ENCODE measurements at regions not wholly inside any gene's neighbourhood (a gene's known extent, or its start where the extent isn't known, plus 50 kb on each side); places are given as distances from the start of the nearest gene placed in this dataset.

DNA sequence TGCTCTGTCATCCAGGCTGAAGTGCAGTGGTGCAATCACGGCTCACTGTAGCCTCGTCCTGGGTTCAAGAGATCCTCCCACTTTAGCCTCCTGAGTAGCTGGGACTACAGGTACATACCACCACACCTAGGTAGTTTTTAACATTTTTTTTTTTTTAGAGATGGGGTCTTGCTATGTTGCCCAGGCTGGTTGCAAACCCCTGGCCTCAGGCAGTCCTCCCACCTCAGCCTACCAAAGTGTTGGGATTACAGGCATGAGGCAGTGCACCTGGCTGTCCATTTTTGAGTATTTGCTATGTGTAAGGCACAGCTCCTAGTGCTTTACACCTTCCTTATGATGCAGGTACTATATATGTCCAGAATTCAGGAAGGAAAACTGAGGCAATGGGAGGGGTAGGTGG lies 138.8 kb upstream of the ZNF536 start:
- H3K27ac ChIP-seq = no peak overlapping the region
- ATAC-seq (ENCODE audit: low FRiP score in 2 of 2) (no peak), DNase-seq (no peak)
- peaks cover 0 to 7% (median 3%) of the 10 kb centered on the region in 4 donors for H3K27me3 ChIP-seq
- 48 to 51% methylated on average over 2 of the region's 2 CpGs for WGBS, 2 donors
- TF ChIP-seq CTCF (IDR thresholded peaks at IDR 0.05) (no peak), EP300 (IDR thresholded peaks at IDR 0.05) (no peak), POLR2A (IDR thresholded peaks at IDR 0.05) (no peak), POLR2AphosphoS5 (IDR thresholded peaks at IDR 0.05) (no peak)
- peaks cover 0 to 8% (median 6%) of the 10 kb centered on the region in 4 donors for H3K4me1 ChIP-seq
- H3K36me3 ChIP-seq = no peaks in the 10 kb centered on the region
- H3K4me3 ChIP-seq = no peak overlapping the region
- no peaks in the 10 kb centered on the region for H3K9me3 ChIP-seq

GRCh38 chr19:30235946-30236345 lies 136.2 kb upstream of the ZNF536 start:
- TF ChIP-seq CTCF (IDR thresholded peaks at IDR 0.05) = no peak
- TF ChIP-seq EP300 (IDR thresholded peaks at IDR 0.05) = no peak
- TF ChIP-seq POLR2AphosphoS5 (IDR thresholded peaks at IDR 0.05) = no peak
- TF ChIP-seq POLR2A (IDR thresholded peaks at IDR 0.05) = no peak

GRCh38 chr19:30236587-30236986 lies 135.6 kb upstream of the ZNF536 start:
- Histone ChIP-seq H3K27ac (no peak overlapping the region), H3K9me3 (no peaks in the 10 kb centered on the region), H3K27me3 (no peaks in the 10 kb centered on the region), H3K36me3 (no peaks in the 10 kb centered on the region), H3K4me3 (no peak overlapping the region), H3K4me1 (no peaks in the 10 kb centered on the region)
- ATAC-seq (ENCODE audit: low FRiP score in 2 of 2) = no peak
- TF ChIP-seq EP300 (IDR thresholded peaks at IDR 0.05) (no peak), CTCF (IDR thresholded peaks at IDR 0.05) (no peak), POLR2A (IDR thresholded peaks at IDR 0.05) (no peak), POLR2AphosphoS5 (IDR thresholded peaks at IDR 0.05) (no peak)
- no peak for DNase-seq
- 80 to 81% methylated on average over 4 of the region's 4 CpGs for WGBS, 2 donors

More at GRCh38 chr19:30235946-30236345, 136.2 kb upstream of the ZNF536 start:
- H3K27ac ChIP-seq = no peak overlapping the region
- 10 to 30% methylated on average over 10 of the region's 10 CpGs for WGBS, 2 donors
- no peak for DNase-seq
- ATAC-seq (ENCODE audit: low FRiP score in 2 of 2) = no peak
- no peaks in the 10 kb centered on the region for H3K36me3 ChIP-seq
- no peaks in the 10 kb centered on the region for H3K9me3 ChIP-seq
- H3K4me3 ChIP-seq = no peak overlapping the region
- H3K27me3 ChIP-seq = no peaks in the 10 kb centered on the region
- no peaks in the 10 kb centered on the region for H3K4me1 ChIP-seq

GRCh38 chr19:30237140-30237539 lies 135.0 kb upstream of the ZNF536 start:
- no peak overlapping the region for H3K27ac ChIP-seq
- 61 to 73% methylated on average over 5 of the region's 5 CpGs for WGBS, 2 donors
- no peaks in the 10 kb centered on the region for H3K27me3 ChIP-seq
- TF ChIP-seq CTCF (IDR thresholded peaks at IDR 0.05) = no peak
- no peak for TF ChIP-seq POLR2AphosphoS5 (IDR thresholded peaks at IDR 0.05)
- TF ChIP-seq EP300 (IDR thresholded peaks at IDR 0.05) = no peak
- no peak for TF ChIP-seq POLR2A (IDR thresholded peaks at IDR 0.05)
- H3K9me3 ChIP-seq = no peaks in the 10 kb centered on the region
- no peak overlapping the region for H3K4me3 ChIP-seq
- no peaks in the 10 kb centered on the region for H3K4me1 ChIP-seq
- H3K36me3 ChIP-seq = no peaks in the 10 kb centered on the region
- ATAC-seq (ENCODE audit: low FRiP score in 2 of 2) = no peak
- no peak for DNase-seq

DNA sequence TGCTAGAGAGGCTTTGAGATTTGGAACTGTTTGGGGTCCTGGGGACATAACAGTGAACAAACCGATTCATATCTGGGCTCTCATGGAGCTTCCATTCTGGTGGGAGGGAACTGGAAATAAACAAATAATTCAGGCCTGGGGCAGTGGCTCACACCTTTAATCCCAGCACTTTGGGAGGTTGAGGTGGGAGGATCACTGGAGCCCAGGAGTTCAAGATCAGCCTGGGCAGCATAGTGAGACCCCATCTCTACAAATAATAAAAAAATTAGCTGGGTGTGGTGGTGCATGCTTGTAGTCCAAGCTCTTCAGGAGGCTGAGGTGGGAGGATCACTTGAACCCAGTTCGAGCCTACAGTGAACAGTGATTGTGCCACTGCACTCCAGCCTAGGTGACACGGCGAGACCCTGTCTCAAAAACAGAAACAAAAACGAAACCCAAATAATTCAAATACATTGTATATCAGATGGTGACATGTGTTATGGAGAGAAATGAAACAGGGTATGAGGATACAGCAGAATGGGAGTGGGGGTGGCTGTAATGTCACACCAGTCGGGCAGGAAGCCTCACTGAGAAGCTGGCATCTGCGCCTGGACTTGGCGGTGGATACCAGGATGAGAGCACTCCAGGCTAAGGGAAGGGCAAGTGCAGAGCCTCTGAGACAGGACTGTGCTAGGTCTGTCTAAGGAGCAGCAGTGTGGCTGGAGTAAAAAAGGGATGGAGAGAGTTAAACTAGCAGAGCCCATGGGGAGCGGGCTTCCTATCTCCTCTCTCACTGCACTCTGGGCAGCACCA lies 131.1 kb upstream of the ZNF536 start:
- Histone ChIP-seq H3K36me3 (no peaks in the 10 kb centered on the region), H3K27me3 (no peaks in the 10 kb centered on the region), H3K4me3 (no peak overlapping the region), H3K9me3 (no peaks in the 10 kb centered on the region), H3K4me1 (no peaks in the 10 kb centered on the region), H3K27ac (no peak overlapping the region)
- no peak for ATAC-seq (ENCODE audit: low FRiP score in 2 of 2)
- 82 to 88% methylated on average over 9 of the region's 9 CpGs for WGBS, 2 donors
- DNase-seq = no peak
- TF ChIP-seq CTCF (IDR thresholded peaks at IDR 0.05) (no peak), POLR2AphosphoS5 (IDR thresholded peaks at IDR 0.05) (no peak)

All from upper lobe of left lung (tissue), 6 donors.